CD4-positive, alpha-beta memory T cell (primary cell): ENCODE measurements at regions not wholly inside any gene's neighbourhood (a gene's known extent, or its start where the extent isn't known, plus 50 kb on each side); places are given as distances from the start of the nearest gene placed in this dataset.
"Not testable (repeated sequence)": the region's sequence is repeated elsewhere in the genome, so short reads cannot be mapped to it uniquely, and the experiment has no call there.

Experiments used
- CTCF ChIA-PET: fragments of 350-600 bp; sonication (Branson Sonifier 250); formaldehyde crosslinking; loops from one replicate; lab custom pipeline; 2021; ENCODE audit warnings: inconsistent platforms; ENCODE audit not compliant: partially characterized antibody; lab: Charles Lee
- POLR2A ChIA-PET: fragments of 350-600 bp; sonication (Branson Sonifier 250); formaldehyde crosslinking; loops from one replicate; lab custom pipeline; 2021; ENCODE audit not compliant: partially characterized antibody; lab: Charles Lee
- DNase-seq, 5 donors: peaks; one replicate each; pipeline versions ENCODE4 v3.0.0 to v3.0.0-alpha.2; 2020 to 2022; ENCODE audit warnings: mixed read lengths in 1 of 5
- H3K27ac ChIP-seq: one replicate; pipeline ENCODE4 v1.7.0; 2013; ENCODE audit warnings: low read depth, low read length
- H3K27me3 ChIP-seq: 2 replicates; pipeline ENCODE4 v1.7.0; 2013; ENCODE audit warnings: mild to moderate bottlenecking, low read length, moderate library complexity; ENCODE audit not compliant: insufficient read depth
- H3K36me3 ChIP-seq: 2 replicates; pipeline ENCODE4 v1.7.0; 2013; ENCODE audit warnings: mild to moderate bottlenecking, low read length, moderate library complexity; ENCODE audit not compliant: insufficient read depth
- H3K4me1 ChIP-seq: 2 replicates; pipeline ENCODE4 v1.7.0; 2013; ENCODE audit warnings: mild to moderate bottlenecking, low read length, moderate library complexity; ENCODE audit not compliant: insufficient read depth
- H3K4me3 ChIP-seq, 2 donors: one replicate each; pipeline ENCODE4 v1.7.0; 2013; ENCODE audit warnings: low read length in 2 of 2, mild to moderate bottlenecking in 1 of 2
- H3K9me3 ChIP-seq, 2 donors: one replicate each; pipeline ENCODE4 v1.7.0; 2013; ENCODE audit warnings: low read length in 2 of 2, control low read depth in 1 of 2; ENCODE audit not compliant: control insufficient read depth in 1 of 2
- H3K27ac Mint-ChIP-seq, 7 donors: one replicate each; pipeline ENCODE4 v1.8.0; 2020 to 2021; ENCODE audit warnings: mixed read lengths in 7 of 7, mild to moderate bottlenecking in 6 of 7, inconsistent platforms in 3 of 7, moderate library complexity in 3 of 7
- H3K27me3 Mint-ChIP-seq, 2 donors: one replicate each; pipeline ENCODE4 v1.8.0; 2020 to 2021; ENCODE audit warnings: mixed read lengths in 2 of 2
- H3K36me3 Mint-ChIP-seq, 2 donors: one replicate each; pipeline ENCODE4 v1.8.0; 2020 to 2021; ENCODE audit warnings: mixed read lengths in 2 of 2, inconsistent platforms in 1 of 2, mild to moderate bottlenecking in 1 of 2
- H3K4me1 Mint-ChIP-seq, 4 donors: one replicate each; pipeline ENCODE4 v1.8.0; 2020 to 2021; ENCODE audit warnings: mixed read lengths in 4 of 4, mild to moderate bottlenecking in 1 of 4
- H3K4me3 Mint-ChIP-seq, 8 donors: one replicate each; pipeline ENCODE4 v1.8.0; 2020 to 2021; ENCODE audit warnings: mixed read lengths in 8 of 8, mild to moderate bottlenecking in 7 of 8, moderate library complexity in 6 of 8, inconsistent platforms in 3 of 8
- H3K9me3 Mint-ChIP-seq, 8 donors: one replicate each; pipeline ENCODE4 v1.8.0; 2020 to 2021; ENCODE audit warnings: mixed read lengths in 8 of 8, mild to moderate bottlenecking in 5 of 8, inconsistent platforms in 3 of 8, moderate library complexity in 1 of 8
- intact Hi-C: fragments of 100-400 bp; cut with micrococcal nuclease; formaldehyde crosslinking; loops from one replicate; pipeline ENCODE4 v1.15.1; 2023

DNA sequence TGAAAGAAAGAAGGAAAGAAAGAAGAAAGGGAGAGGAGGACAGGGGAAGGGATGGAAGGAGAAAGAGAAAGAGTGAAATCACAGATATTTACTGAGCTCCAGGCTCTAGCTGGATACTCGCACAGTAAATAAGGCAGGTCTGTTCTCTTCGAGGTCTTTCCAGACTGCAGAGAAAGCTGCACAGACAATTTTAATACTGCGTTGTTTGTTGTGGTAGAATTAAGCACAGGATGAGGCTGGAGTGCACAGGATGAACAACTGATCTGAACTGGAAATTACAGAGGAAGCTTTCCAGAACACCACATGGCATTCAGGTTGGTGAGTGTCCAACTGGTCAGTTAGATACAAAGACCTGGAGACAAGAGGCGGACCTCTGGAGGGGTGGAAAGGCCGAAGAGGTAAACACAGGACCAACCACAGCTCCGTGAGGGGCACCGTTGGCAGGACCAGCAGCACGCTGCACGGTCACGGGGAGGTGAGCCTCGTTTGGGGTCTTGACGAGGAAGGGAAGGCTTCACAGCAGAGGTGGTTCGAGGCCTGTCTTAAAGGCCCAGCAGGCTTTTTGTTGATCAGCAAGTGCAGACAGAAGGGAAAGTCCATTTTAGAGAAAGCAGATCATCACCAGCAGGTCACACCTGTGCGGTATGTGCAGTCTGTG, 121.7 kb downstream of the ATP6V0E2 start:
- intact Hi-C loops, DNase-seq, H3K36me3 ChIP-seq, H3K4me1 ChIP-seq, H3K27ac ChIP-seq, H3K4me3 ChIP-seq, CTCF ChIA-PET, H3K36me3 Mint-ChIP-seq, H3K27me3 Mint-ChIP-seq, H3K9me3 Mint-ChIP-seq, H3K4me1 Mint-ChIP-seq, POLR2A ChIA-PET, H3K4me3 Mint-ChIP-seq, H3K27me3 ChIP-seq, H3K9me3 ChIP-seq: not testable (repeated sequence)
- peak overlapping the region in 1 of 7 donors; percentile 22 for H3K27ac Mint-ChIP-seq

DNA sequence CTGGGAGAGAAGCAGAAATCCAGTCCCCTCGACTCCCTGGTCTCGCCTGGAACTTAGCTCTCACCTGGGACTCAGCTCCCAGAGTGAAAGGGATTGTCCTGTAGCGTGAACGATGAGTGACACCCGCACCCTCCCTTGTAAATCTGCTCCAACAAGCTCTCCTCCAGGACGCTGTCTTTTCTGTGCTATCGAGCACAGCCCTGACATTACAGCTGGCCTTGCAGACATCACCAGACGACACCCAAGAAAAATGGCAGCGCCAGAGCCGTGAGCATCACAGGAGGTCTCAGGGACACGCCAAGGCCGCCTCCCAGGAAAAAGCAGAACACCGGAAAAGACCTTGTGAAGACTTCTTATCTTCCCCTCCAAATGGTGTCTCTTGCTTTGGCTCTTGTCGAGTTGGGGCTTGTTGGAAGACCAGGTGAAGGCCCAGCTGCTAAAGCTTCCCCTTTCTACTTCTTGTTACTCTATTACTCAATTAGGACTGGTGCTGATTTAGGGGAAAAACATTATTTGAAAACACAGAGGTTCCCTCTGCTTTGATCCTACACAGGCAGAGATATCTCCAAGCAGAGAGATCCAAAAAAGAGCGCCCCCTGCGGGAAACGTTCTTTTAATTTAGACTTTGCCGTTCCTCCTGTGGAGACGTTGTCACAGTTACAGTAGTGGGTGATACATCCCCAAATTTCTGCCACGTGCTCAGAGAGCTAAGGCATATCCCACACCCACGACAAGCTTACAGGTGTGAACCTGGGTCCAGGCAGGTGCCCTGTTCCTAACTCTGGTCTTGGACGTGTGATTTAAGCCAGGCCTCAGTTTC, 127.2 kb downstream of the ATP6V0E2 start:
- H3K27me3 Mint-ChIP-seq, H3K9me3 ChIP-seq, H3K4me1 Mint-ChIP-seq, H3K4me1 ChIP-seq, H3K36me3 ChIP-seq, H3K4me3 ChIP-seq, H3K27ac ChIP-seq, CTCF ChIA-PET, intact Hi-C loops, H3K4me3 Mint-ChIP-seq, H3K27ac Mint-ChIP-seq, H3K27me3 ChIP-seq, H3K9me3 Mint-ChIP-seq, H3K36me3 Mint-ChIP-seq, POLR2A ChIA-PET: not testable (repeated sequence)
- peak in 2 of 5 donors; percentile 3 to 6 for DNase-seq

- Mint-ChIP-seq H3K36me3 (no peaks in the 10 kb centered on the region), H3K4me1 (no peaks in the 10 kb centered on the region), H3K27me3 (no peaks in the 10 kb centered on the region), H3K9me3 (no peaks in the 10 kb centered on the region), H3K4me3 (no peak overlapping the region), H3K27ac (no peak overlapping the region)
- Histone ChIP-seq H3K27ac (no peak overlapping the region), H3K4me1 (no peaks in the 10 kb centered on the region), H3K9me3 (no peaks in the 10 kb centered on the region), H3K27me3 (no peaks in the 10 kb centered on the region), H3K4me3 (no peak overlapping the region), H3K36me3 (no peaks in the 10 kb centered on the region)
- POLR2A ChIA-PET = no interaction called here
- CTCF ChIA-PET = no interaction called here
- intact Hi-C loops = no loop called here
- DNase-seq = no peak
These were observed 129.6 kb downstream of the ATP6V0E2 start for GRCh38 chr7:150003304-150003810.

DNA sequence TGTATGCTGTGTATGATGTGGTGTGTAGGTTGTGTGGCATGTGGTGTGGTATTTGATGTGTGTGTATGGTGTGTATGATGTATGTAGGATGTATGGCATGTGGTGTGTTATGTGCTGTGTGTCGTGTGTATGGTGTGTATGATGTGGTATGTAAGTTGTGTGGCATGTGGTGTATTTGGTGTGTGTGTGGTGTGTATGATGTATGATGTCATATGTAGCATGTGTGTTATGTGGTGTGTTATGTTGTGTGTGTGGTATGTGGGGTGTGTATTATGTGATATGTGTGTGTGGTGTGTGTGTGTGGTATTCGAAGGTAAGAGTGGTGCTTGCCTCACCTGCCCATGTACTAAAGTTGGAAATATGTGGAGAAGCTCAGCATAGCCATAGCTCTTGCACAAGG, 130.2 kb downstream of the ATP6V0E2 start:
- CTCF ChIA-PET, H3K4me3 Mint-ChIP-seq, H3K36me3 Mint-ChIP-seq, H3K4me1 ChIP-seq, H3K27me3 Mint-ChIP-seq, H3K4me3 ChIP-seq, H3K27ac ChIP-seq, POLR2A ChIA-PET, H3K4me1 Mint-ChIP-seq, H3K27me3 ChIP-seq, H3K9me3 ChIP-seq, H3K36me3 ChIP-seq, intact Hi-C loops, H3K9me3 Mint-ChIP-seq, H3K27ac Mint-ChIP-seq, DNase-seq: not testable (repeated sequence)

DNA sequence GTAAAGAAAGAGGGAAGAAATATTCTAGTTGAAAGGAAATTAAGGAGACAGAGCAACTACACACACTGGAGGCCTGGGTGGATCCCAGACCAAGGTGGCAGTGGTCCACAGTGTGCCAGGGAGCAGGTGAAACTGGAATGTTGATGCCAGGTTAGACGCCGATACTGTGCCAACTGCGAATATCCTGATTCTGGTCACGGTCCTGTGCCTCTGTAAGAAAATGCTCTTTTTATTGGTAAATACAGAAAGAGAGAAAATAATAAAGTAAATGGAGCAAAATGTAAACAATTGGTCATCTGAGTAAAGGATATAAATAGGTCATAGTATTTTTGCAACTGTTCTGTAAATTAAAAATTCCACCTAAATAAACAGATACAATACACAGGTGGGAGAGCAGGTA, 131.1 kb downstream of the ATP6V0E2 start:
- H3K36me3 ChIP-seq, H3K9me3 Mint-ChIP-seq, H3K36me3 Mint-ChIP-seq, DNase-seq, intact Hi-C loops, H3K4me1 ChIP-seq, POLR2A ChIA-PET, H3K27me3 ChIP-seq, H3K27ac Mint-ChIP-seq, H3K27ac ChIP-seq, H3K27me3 Mint-ChIP-seq, H3K4me1 Mint-ChIP-seq, CTCF ChIA-PET, H3K9me3 ChIP-seq, H3K4me3 Mint-ChIP-seq, H3K4me3 ChIP-seq: not testable (repeated sequence)

GRCh38 chr7:150009620-150010303, 136.0 kb downstream of the ATP6V0E2 start:
- intact Hi-C loops, H3K27ac ChIP-seq, H3K4me3 ChIP-seq, H3K36me3 Mint-ChIP-seq, CTCF ChIA-PET, DNase-seq, H3K9me3 ChIP-seq, H3K9me3 Mint-ChIP-seq, POLR2A ChIA-PET, H3K4me1 ChIP-seq, H3K36me3 ChIP-seq, H3K27me3 ChIP-seq, H3K4me1 Mint-ChIP-seq, H3K27me3 Mint-ChIP-seq, H3K27ac Mint-ChIP-seq: not testable (repeated sequence)
- H3K4me3 Mint-ChIP-seq = peak overlapping the region in 1 of 8 donors; percentile 31

GRCh38 chr7:150016651-150017189, 143.0 kb downstream of the ATP6V0E2 start:
- H3K4me3 ChIP-seq, H3K9me3 Mint-ChIP-seq, H3K36me3 Mint-ChIP-seq, POLR2A ChIA-PET, H3K36me3 ChIP-seq, H3K27ac ChIP-seq, H3K4me1 Mint-ChIP-seq, CTCF ChIA-PET, H3K9me3 ChIP-seq, DNase-seq, H3K27me3 Mint-ChIP-seq, intact Hi-C loops, H3K4me3 Mint-ChIP-seq, H3K4me1 ChIP-seq, H3K27me3 ChIP-seq, H3K27ac Mint-ChIP-seq: not testable (repeated sequence)
